ENCODE measurements at regions not wholly inside any gene's neighbourhood (a gene's known extent, or its start where the extent isn't known, plus 50 kb on each side); places are given as distances from the start of the nearest gene placed in this dataset.

GRCh38 chr2:136185981-136186776 is 68.2 kb upstream of the CXCR4 start:
- no peak for TF ChIP-seq CTCF (conservative IDR thresholded peaks at IDR 0.05)
- H3K27ac Mint-ChIP-seq: no peak overlapping the region
- no peak overlapping the region for H3K4me3 Mint-ChIP-seq
- H3K36me3 Mint-ChIP-seq: no peaks in the 10 kb centered on the region
- no peak for DNase-seq (ENCODE audit: extremely low spot score, unreplicated experiment)
- peaks cover 9% of the 10 kb centered on the region for H3K4me1 Mint-ChIP-seq (ENCODE audit: unreplicated experiment)
- H3K27me3 Mint-ChIP-seq: peaks cover 3% of the 10 kb centered on the region
- H3K9me3 Mint-ChIP-seq: no peaks in the 10 kb centered on the region

- Mint-ChIP-seq H3K9me3 (no peaks in the 10 kb centered on the region), H3K36me3 (no peaks in the 10 kb centered on the region), H3K4me1 (ENCODE audit: unreplicated experiment) (peaks cover 5% of the 10 kb centered on the region), H3K27me3 (peaks cover 3% of the 10 kb centered on the region), H3K27ac (no peak overlapping the region), H3K4me3 (no peak overlapping the region)
- no peak for DNase-seq (ENCODE audit: extremely low spot score, unreplicated experiment)
- TF ChIP-seq CTCF (conservative IDR thresholded peaks at IDR 0.05): no peak
These were observed 65.1 kb upstream of the CXCR4 start for GRCh38 chr2:136183097-136183496.

GRCh38 chr2:136182315-136182714 is 64.4 kb upstream of the CXCR4 start:
- Mint-ChIP-seq H3K36me3 (no peaks in the 10 kb centered on the region), H3K4me3 (no peak overlapping the region), H3K4me1 (ENCODE audit: unreplicated experiment) (peaks cover 5% of the 10 kb centered on the region), H3K27ac (no peak overlapping the region), H3K9me3 (no peaks in the 10 kb centered on the region), H3K27me3 (peaks cover 3% of the 10 kb centered on the region)
- no peak for DNase-seq (ENCODE audit: extremely low spot score, unreplicated experiment)
- TF ChIP-seq CTCF (conservative IDR thresholded peaks at IDR 0.05): no peak

GRCh38 chr2:136179602-136179975 is 61.6 kb upstream of the CXCR4 start:
- no peak overlapping the region for H3K4me3 Mint-ChIP-seq
- TF ChIP-seq CTCF (conservative IDR thresholded peaks at IDR 0.05): no peak
- H3K9me3 Mint-ChIP-seq: peaks cover 3% of the 10 kb centered on the region
- DNase-seq (ENCODE audit: extremely low spot score, unreplicated experiment): no peak
- H3K27me3 Mint-ChIP-seq: peaks cover 3% of the 10 kb centered on the region
- H3K27ac Mint-ChIP-seq: no peak overlapping the region
- no peaks in the 10 kb centered on the region for H3K36me3 Mint-ChIP-seq
- no peaks in the 10 kb centered on the region for H3K4me1 Mint-ChIP-seq (ENCODE audit: unreplicated experiment)

GRCh38 chr2:136178941-136179601 is 61.1 kb upstream of the CXCR4 start:
- peaks cover 3% of the 10 kb centered on the region for H3K27me3 Mint-ChIP-seq
- no peaks in the 10 kb centered on the region for H3K36me3 Mint-ChIP-seq
- H3K27ac Mint-ChIP-seq: no peak overlapping the region
- peaks cover 3% of the 10 kb centered on the region for H3K9me3 Mint-ChIP-seq
- TF ChIP-seq CTCF (conservative IDR thresholded peaks at IDR 0.05): no peak
- DNase-seq (ENCODE audit: extremely low spot score, unreplicated experiment): no peak
- H3K4me3 Mint-ChIP-seq: no peak overlapping the region
- no peaks in the 10 kb centered on the region for H3K4me1 Mint-ChIP-seq (ENCODE audit: unreplicated experiment)

Measured in type B pancreatic cell (in vitro differentiated cells).